ENCODE measurements at regions not wholly inside any gene's neighbourhood (a gene's known extent, or its start where the extent isn't known, plus 50 kb on each side); places are given as distances from the start of the nearest gene placed in this dataset.

GRCh38 chr10:108709927-108710722, 1213.2 kb downstream of the XPNPEP1 start:
- Histone ChIP-seq H3K36me3 (ENCODE audit: control insufficient read depth, insufficient read depth, low read length) (no peaks in the 10 kb centered on the region), H2BK120ac (ENCODE audit: low read depth, low read length) (no peak overlapping the region), H4K8ac (ENCODE audit: low read depth in 2 of 2, low read length in 2 of 2) (no peak overlapping the region), H3K27me3 (ENCODE audit: control insufficient read depth, insufficient read depth, low read length) (no peaks in the 10 kb centered on the region), H3K14ac (replicated peaks; ENCODE audit: low read depth, low read length) (no peak overlapping the region), H4K5ac (ENCODE audit: low read depth, low read length) (no peak overlapping the region), H2AK9ac (replicated peaks; ENCODE audit: low read depth, low read length, poor library complexity) (no peak overlapping the region), H2BK15ac (ENCODE audit: low read depth, low read length) (no peak overlapping the region), H2AK5ac (ENCODE audit: low read depth, low read length) (no peak overlapping the region), H2AFZ (replicated peaks; ENCODE audit: low read length, poor library complexity) (no peak overlapping the region), H3K4me2 (ENCODE audit: low read depth, low read length) (no peak overlapping the region), H3K4me3 (ENCODE audit: insufficient read depth, low read depth, low read length) (no peak overlapping the region), H3K9me3 (ENCODE audit: control insufficient read depth, insufficient read depth, low read length) (peaks cover 6% of the 10 kb centered on the region; the same call in 1 of the 2 replicates), H3K23ac (ENCODE audit: low read depth, low read length) (no peak overlapping the region), H3K4me1 (ENCODE audit: control insufficient read depth, insufficient read depth, low read length) (no peaks in the 10 kb centered on the region), H3K27ac (ENCODE audit: insufficient read depth, low read length) (no peak overlapping the region), H4K20me1 (ENCODE audit: insufficient read depth, low read length) (no peaks in the 10 kb centered on the region), H2BK20ac (ENCODE audit: low read depth, low read length) (no peak overlapping the region), H3K18ac (ENCODE audit: low read depth, low read length) (no peak overlapping the region), H3K4ac (ENCODE audit: low read depth, low read length) (no peak overlapping the region), H3K56ac (ENCODE audit: extremely low read depth, insufficient read depth, low read length) (no peak overlapping the region), H3K79me1 (ENCODE audit: low read depth in 1 of 2, low read length in 2 of 2) (no peaks in the 10 kb centered on the region), H3K9ac (ENCODE audit: low read depth, low read length) (no peak overlapping the region), H3K9me1 (ENCODE audit: insufficient read depth, low read length) (no peaks in the 10 kb centered on the region), H4K91ac (ENCODE audit: insufficient read depth, low read depth, low read length) (no peak overlapping the region), H2BK5ac (ENCODE audit: low read depth, low read length, poor library complexity, severe bottlenecking) (no peak overlapping the region)
- ChIA-PET CTCF (no interaction called here), POLR2A (ENCODE audit: unreplicated experiment) (no interaction called here)
- TF ChIP-seq MXI1 (IDR thresholded peaks at IDR 0.05; ENCODE audit: borderline replicate concordance, low read depth, low read length) (no peak), POLR2A (IDR thresholded peaks at IDR 0.05; ENCODE audit: low read depth, low read length) (no peak), NFE2L2 (IDR thresholded peaks at IDR 0.05; ENCODE audit: low read depth, low read length) (no peak), USF2 (IDR thresholded peaks at IDR 0.05; ENCODE audit: low read depth, low read length) (no peak), ELK1 (IDR thresholded peaks at IDR 0.05; ENCODE audit: borderline replicate concordance, low read depth, low read length) (no peak), RFX5 (IDR thresholded peaks at IDR 0.05; ENCODE audit: low read depth, low read length) (no peak), MAFK (IDR thresholded peaks at IDR 0.05; ENCODE audit: low read depth, low read length) (no peak), FOS (IDR thresholded peaks at IDR 0.05; ENCODE audit: low read depth, low read length) (no peak), RAD21 (IDR thresholded peaks at IDR 0.05; ENCODE audit: low read length) (no peak), MAZ (IDR thresholded peaks at IDR 0.05; ENCODE audit: borderline replicate concordance, low read depth, low read length) (no peak), CTCF (conservative IDR thresholded peaks at IDR 0.05; ENCODE audit: low read depth, low read length) (no peak), CEBPB (IDR thresholded peaks at IDR 0.05; ENCODE audit: low read depth, low read length) (no peak), CHD1 (IDR thresholded peaks at IDR 0.05; ENCODE audit: low read depth, low read length) (no peak), BHLHE40 (IDR thresholded peaks at IDR 0.05; ENCODE audit: low read depth, low read length) (no peak), RCOR1 (IDR thresholded peaks at IDR 0.05; ENCODE audit: insufficient replicate concordance, low read length) (no peak), SMC3 (IDR thresholded peaks at IDR 0.05; ENCODE audit: low read depth, low read length) (no peak)
- WGBS, 2 experiments (ENCODE audit: extremely low coverage in 2 of 2, insufficient read length in 1 of 2) = no CpG with 5 or more reads among the region's 5 CpGs
- dilution Hi-C loops (cut with HindIII; ENCODE audit: low sequenced_read_pairs, unreplicated experiment) (no loop called here), intact Hi-C loops (cut with micrococcal nuclease) (no loop called here), in situ Hi-C loops (cut with MboI; ENCODE audit: low sequenced_read_pairs) (no loop called here)
- BruUV-seq (replicated peaks) = no TSS peak
- no peak for DNase-seq
- no peak for ATAC-seq (ENCODE audit: low read depth)

Measured in IMR-90 (cell line).